ENCODE measurements at regions not wholly inside any gene's neighbourhood (a gene's known extent, or its start where the extent isn't known, plus 50 kb on each side); places are given as distances from the start of the nearest gene placed in this dataset.

GRCh38 chr1:82921759-82922158 lies 1077.2 kb downstream of the TTLL7 start:
- intact Hi-C loops (cut with micrococcal nuclease) (no loop called here), dilution Hi-C loops (cut with HindIII; ENCODE audit: low sequenced_read_pairs, unreplicated experiment) (no loop called here), in situ Hi-C loops (cut with MboI; ENCODE audit: low sequenced_read_pairs) (no loop called here)
- no peaks in the 10 kb centered on the region for H4K20me1 ChIP-seq (ENCODE audit: insufficient read depth, low read length)
- no peak overlapping the region for H4K8ac ChIP-seq (ENCODE audit: low read depth in 2 of 2, low read length in 2 of 2)
- H3K56ac ChIP-seq (ENCODE audit: extremely low read depth, insufficient read depth, low read length), result no peak overlapping the region
- no peaks in the 10 kb centered on the region for H3K27me3 ChIP-seq (ENCODE audit: control insufficient read depth, insufficient read depth, low read length)
- CTCF ChIA-PET, result no interaction called here
- H2AFZ ChIP-seq (replicated peaks; ENCODE audit: low read length, poor library complexity), result no peak overlapping the region
- no peak overlapping the region for H3K14ac ChIP-seq (replicated peaks; ENCODE audit: low read depth, low read length)
- no peak overlapping the region for H2BK5ac ChIP-seq (ENCODE audit: low read depth, low read length, poor library complexity, severe bottlenecking)
- no peak overlapping the region for H3K27ac ChIP-seq (ENCODE audit: insufficient read depth, low read length)
- H2BK120ac ChIP-seq (ENCODE audit: low read depth, low read length), result no peak overlapping the region
- H3K9me1 ChIP-seq (ENCODE audit: insufficient read depth, low read length), result no peaks in the 10 kb centered on the region
- H3K4me3 ChIP-seq (ENCODE audit: insufficient read depth, low read depth, low read length), result no peak overlapping the region
- no peak overlapping the region for H2BK20ac ChIP-seq (ENCODE audit: low read depth, low read length)
- TF ChIP-seq USF2 (IDR thresholded peaks at IDR 0.05; ENCODE audit: low read depth, low read length) (no peak), POLR2A (IDR thresholded peaks at IDR 0.05; ENCODE audit: low read depth, low read length) (no peak), NFE2L2 (IDR thresholded peaks at IDR 0.05; ENCODE audit: low read depth, low read length) (no peak), RFX5 (IDR thresholded peaks at IDR 0.05; ENCODE audit: low read depth, low read length) (no peak), CTCF (conservative IDR thresholded peaks at IDR 0.05; ENCODE audit: low read depth, low read length) (no peak), BHLHE40 (IDR thresholded peaks at IDR 0.05; ENCODE audit: low read depth, low read length) (no peak), CEBPB (IDR thresholded peaks at IDR 0.05; ENCODE audit: low read depth, low read length) (no peak), MAFK (IDR thresholded peaks at IDR 0.05; ENCODE audit: low read depth, low read length) (no peak)
- no peak overlapping the region for H3K9ac ChIP-seq (ENCODE audit: low read depth, low read length)
- H2AK5ac ChIP-seq (ENCODE audit: low read depth, low read length), result no peak overlapping the region
- H3K4me1 ChIP-seq (ENCODE audit: control insufficient read depth, insufficient read depth, low read length), result no peaks in the 10 kb centered on the region
- H2AK9ac ChIP-seq (replicated peaks; ENCODE audit: low read depth, low read length, poor library complexity), result no peak overlapping the region
- DNase-seq, result no peak
- H3K4me2 ChIP-seq (ENCODE audit: low read depth, low read length), result no peak overlapping the region
- no peaks in the 10 kb centered on the region for H3K79me1 ChIP-seq (ENCODE audit: low read depth in 1 of 2, low read length in 2 of 2)
- H3K4ac ChIP-seq (ENCODE audit: low read depth, low read length), result no peak overlapping the region
- no peak overlapping the region for H3K23ac ChIP-seq (ENCODE audit: low read depth, low read length)
- H2BK15ac ChIP-seq (ENCODE audit: low read depth, low read length), result no peak overlapping the region
- H3K9me3 ChIP-seq (ENCODE audit: control insufficient read depth, insufficient read depth, low read length), result peaks cover 2% of the 10 kb centered on the region; the same call in 1 of the 2 replicates
- no peaks in the 10 kb centered on the region for H3K36me3 ChIP-seq (ENCODE audit: control insufficient read depth, insufficient read depth, low read length)
- no peak for ATAC-seq (ENCODE audit: low read depth)
- WGBS, 2 experiments (ENCODE audit: extremely low coverage in 2 of 2, insufficient read length in 1 of 2), result no CpG with 5 or more reads among the region's 4 CpGs
- no peak overlapping the region for H4K91ac ChIP-seq (ENCODE audit: insufficient read depth, low read depth, low read length)
- POLR2A ChIA-PET (ENCODE audit: unreplicated experiment), result no interaction called here
- H4K5ac ChIP-seq (ENCODE audit: low read depth, low read length), result no peak overlapping the region
- BruUV-seq (replicated peaks), result no TSS peak
- H3K18ac ChIP-seq (ENCODE audit: low read depth, low read length), result no peak overlapping the region
